Tibial nerve (tissue), 4 donors: ENCODE measurements at regions not wholly inside any gene's neighbourhood (a gene's known extent, or its start where the extent isn't known, plus 50 kb on each side); places are given as distances from the start of the nearest gene placed in this dataset.

ENCODE experiments used
- CTCF ChIP-seq, 5 experiments: fragments of 200-600 bp in 3 of 5; fragments of 450-650 bp in 2 of 5; sonication (generic) in 3 of 5; IDR thresholded peaks; one replicate each; pipeline ENCODE4 v1.5.1; 2016 to 2019; ENCODE audit warnings: antibody characterized with exemption in 5 of 5, mild to moderate bottlenecking in 3 of 5, moderate library complexity in 2 of 5
- EP300 ChIP-seq, 2 donors: sonication (generic); formaldehyde crosslinking; IDR thresholded peaks; one replicate each; pipeline ENCODE4 v1.6.1; 2017; ENCODE audit warnings: antibody characterized with exemption in 2 of 2, mild to moderate bottlenecking in 1 of 2
- POLR2A ChIP-seq, 2 donors: fragments of 450-650 bp; IDR thresholded peaks; one replicate each; pipeline ENCODE4 v1.6.1; 2017; ENCODE audit warnings: antibody characterized with exemption in 2 of 2, mild to moderate bottlenecking in 2 of 2, moderate library complexity in 2 of 2

- TF ChIP-seq CTCF (IDR thresholded peaks at IDR 0.05) (no peak), POLR2A (IDR thresholded peaks at IDR 0.05) (no peak), EP300 (IDR thresholded peaks at IDR 0.05) (no peak)
Observed at GRCh38 chr4:174005422-174005821, 278.0 kb downstream of the FBXO8 start.
